ENCODE measurements at regions not wholly inside any gene's neighbourhood (a gene's known extent, or its start where the extent isn't known, plus 50 kb on each side); places are given as distances from the start of the nearest gene placed in this dataset.

GRCh38 chr2:47259829-47260228 lies 83.5 kb upstream of the CALM2 start:
- intact Hi-C loops (cut with micrococcal nuclease; ENCODE audit: unreplicated experiment): loop anchor here (2.0 kb wide), 1 partner anchor 35 kb away; no protein-coding TSS in a partner anchor
- Histone ChIP-seq H2AFZ (no peak overlapping the region), H3K27me3 (ENCODE audit: insufficient read depth, low read depth) (no peaks in the 10 kb centered on the region), H3K79me2 (ENCODE audit: low read depth) (no peaks in the 10 kb centered on the region), H3K9me2 (ENCODE audit: insufficient read depth) (no peaks in the 10 kb centered on the region), H3K4me1 (replicated peaks; ENCODE audit: insufficient read depth) (peaks cover 44% of the 10 kb centered on the region), H3K9me3 (ENCODE audit: insufficient read depth, low read depth) (no peaks in the 10 kb centered on the region), H4K20me1 (ENCODE audit: insufficient read depth) (no peaks in the 10 kb centered on the region), H3F3A (ENCODE audit: insufficient read depth, low read depth) (peaks cover 43% of the 10 kb centered on the region), H3K27ac (no peak overlapping the region), H3K4me2 (peak overlapping the region; percentile 8), H3K36me3 (ENCODE audit: low read depth) (no peaks in the 10 kb centered on the region), H3K4me3 (no peak overlapping the region)
- ChIA-PET CTCF (interaction anchor here (0.6 kb wide), 1 partner anchor 89 kb away, joined by 7 read pairs; no protein-coding TSS in a partner anchor), POLR2A (ENCODE audit: unreplicated experiment) (interaction anchor here (0.5 to 0.6 kb wide), 2 partner anchors 9 to 22 kb away, joined by 4 to 5 read pairs; no protein-coding TSS in a partner anchor)
- BruUV-seq (replicated peaks): no TSS peak
- TF ChIP-seq CTCF (conservative IDR thresholded peaks at IDR 0.05) (no peak), EZH2 (IDR thresholded peaks at IDR 0.05; ENCODE audit: low read depth) (no peak)
- peak in 1 of 2 experiments; percentile 50 for DNase-seq

- Histone ChIP-seq H3F3A (ENCODE audit: insufficient read depth, low read depth) (peaks cover 43% of the 10 kb centered on the region), H3K79me2 (ENCODE audit: low read depth) (no peaks in the 10 kb centered on the region), H4K20me1 (ENCODE audit: insufficient read depth) (no peaks in the 10 kb centered on the region), H3K9me2 (ENCODE audit: insufficient read depth) (no peaks in the 10 kb centered on the region), H3K4me2 (no peak overlapping the region), H2AFZ (no peak overlapping the region), H3K9me3 (ENCODE audit: insufficient read depth, low read depth) (no peaks in the 10 kb centered on the region), H3K4me1 (replicated peaks; ENCODE audit: insufficient read depth) (peaks cover 44% of the 10 kb centered on the region), H3K36me3 (ENCODE audit: low read depth) (no peaks in the 10 kb centered on the region), H3K4me3 (no peak overlapping the region), H3K27me3 (ENCODE audit: insufficient read depth, low read depth) (no peaks in the 10 kb centered on the region), H3K27ac (no peak overlapping the region)
- ChIA-PET POLR2A (ENCODE audit: unreplicated experiment) (no interaction called here), CTCF (no interaction called here)
- DNase-seq: no peak
- BruUV-seq (replicated peaks): no TSS peak
- TF ChIP-seq EZH2 (IDR thresholded peaks at IDR 0.05; ENCODE audit: low read depth) (no peak), CTCF (conservative IDR thresholded peaks at IDR 0.05) (no peak)
- intact Hi-C loops (cut with micrococcal nuclease; ENCODE audit: unreplicated experiment): no loop called here
These were observed 81.6 kb upstream of the CALM2 start for GRCh38 chr2:47257946-47258348.

GRCh38 chr2:47256416-47257087 lies 80.2 kb upstream of the CALM2 start:
- BruUV-seq (replicated peaks): no TSS peak
- Histone ChIP-seq H3K4me3 (no peak overlapping the region), H3K9me3 (ENCODE audit: insufficient read depth, low read depth) (no peaks in the 10 kb centered on the region), H4K20me1 (ENCODE audit: insufficient read depth) (no peaks in the 10 kb centered on the region), H3K27me3 (ENCODE audit: insufficient read depth, low read depth) (no peaks in the 10 kb centered on the region), H3K4me1 (replicated peaks; ENCODE audit: insufficient read depth) (peaks cover 50% of the 10 kb centered on the region), H2AFZ (no peak overlapping the region), H3K4me2 (no peak overlapping the region), H3K9me2 (ENCODE audit: insufficient read depth) (no peaks in the 10 kb centered on the region), H3K79me2 (ENCODE audit: low read depth) (no peaks in the 10 kb centered on the region), H3F3A (ENCODE audit: insufficient read depth, low read depth) (peaks cover 36% of the 10 kb centered on the region), H3K27ac (no peak overlapping the region), H3K36me3 (ENCODE audit: low read depth) (no peaks in the 10 kb centered on the region)
- CTCF ChIA-PET: no interaction called here
- no peak for DNase-seq
- POLR2A ChIA-PET (ENCODE audit: unreplicated experiment): no interaction called here
- intact Hi-C loops (cut with micrococcal nuclease; ENCODE audit: unreplicated experiment): no loop called here
- TF ChIP-seq EZH2 (IDR thresholded peaks at IDR 0.05; ENCODE audit: low read depth) (no peak), CTCF (conservative IDR thresholded peaks at IDR 0.05) (no peak)

Measured in PC-9 (cell line).